ENCODE measurements at regions not wholly inside any gene's neighbourhood (a gene's known extent, or its start where the extent isn't known, plus 50 kb on each side); places are given as distances from the start of the nearest gene placed in this dataset.

- TF ChIP-seq CTCF (IDR thresholded peaks at IDR 0.05) (no peak), POLR2A (IDR thresholded peaks at IDR 0.05) (no peak)
These were observed 289.3 kb downstream of the BCOR start for GRCh38 chrX:39808471-39808917.
